LNCAP (cell line): ENCODE measurements at regions not wholly inside any gene's neighbourhood (a gene's known extent, or its start where the extent isn't known, plus 50 kb on each side); places are given as distances from the start of the nearest gene placed in this dataset.

Source experiments
- TF ChIP-seq, protein P1 (sequence below): fragments of 450-650 bp; IDR thresholded peaks from 2 replicates; pipeline ENCODE4 v1.5.1; 2017; ENCODE audit warnings: mild to moderate bottlenecking

DNA sequence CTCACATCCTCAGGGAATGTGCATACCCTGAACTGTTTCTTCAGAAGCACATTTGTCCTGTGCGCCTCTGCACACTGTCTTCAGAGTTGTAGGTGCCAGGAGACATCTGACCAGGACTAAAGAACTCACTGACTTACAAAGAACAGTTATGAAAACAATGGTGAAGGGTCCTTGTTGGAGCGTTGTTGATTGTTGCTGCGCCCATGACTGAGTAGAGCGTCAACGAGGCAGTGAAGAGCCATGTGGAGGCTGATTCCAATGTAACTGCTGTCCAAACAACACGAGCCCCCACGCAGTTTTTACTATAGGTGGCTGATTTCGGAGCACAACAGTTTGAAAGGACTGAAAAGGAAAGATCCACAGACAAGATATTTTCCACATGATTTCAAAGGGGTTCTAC is 380.3 kb downstream of the CDH26 start:
- TF ChIP-seq, protein P1, sequence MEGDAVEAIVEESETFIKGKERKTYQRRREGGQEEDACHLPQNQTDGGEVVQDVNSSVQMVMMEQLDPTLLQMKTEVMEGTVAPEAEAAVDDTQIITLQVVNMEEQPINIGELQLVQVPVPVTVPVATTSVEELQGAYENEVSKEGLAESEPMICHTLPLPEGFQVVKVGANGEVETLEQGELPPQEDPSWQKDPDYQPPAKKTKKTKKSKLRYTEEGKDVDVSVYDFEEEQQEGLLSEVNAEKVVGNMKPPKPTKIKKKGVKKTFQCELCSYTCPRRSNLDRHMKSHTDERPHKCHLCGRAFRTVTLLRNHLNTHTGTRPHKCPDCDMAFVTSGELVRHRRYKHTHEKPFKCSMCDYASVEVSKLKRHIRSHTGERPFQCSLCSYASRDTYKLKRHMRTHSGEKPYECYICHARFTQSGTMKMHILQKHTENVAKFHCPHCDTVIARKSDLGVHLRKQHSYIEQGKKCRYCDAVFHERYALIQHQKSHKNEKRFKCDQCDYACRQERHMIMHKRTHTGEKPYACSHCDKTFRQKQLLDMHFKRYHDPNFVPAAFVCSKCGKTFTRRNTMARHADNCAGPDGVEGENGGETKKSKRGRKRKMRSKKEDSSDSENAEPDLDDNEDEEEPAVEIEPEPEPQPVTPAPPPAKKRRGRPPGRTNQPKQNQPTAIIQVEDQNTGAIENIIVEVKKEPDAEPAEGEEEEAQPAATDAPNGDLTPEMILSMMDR, result no peak

DNA sequence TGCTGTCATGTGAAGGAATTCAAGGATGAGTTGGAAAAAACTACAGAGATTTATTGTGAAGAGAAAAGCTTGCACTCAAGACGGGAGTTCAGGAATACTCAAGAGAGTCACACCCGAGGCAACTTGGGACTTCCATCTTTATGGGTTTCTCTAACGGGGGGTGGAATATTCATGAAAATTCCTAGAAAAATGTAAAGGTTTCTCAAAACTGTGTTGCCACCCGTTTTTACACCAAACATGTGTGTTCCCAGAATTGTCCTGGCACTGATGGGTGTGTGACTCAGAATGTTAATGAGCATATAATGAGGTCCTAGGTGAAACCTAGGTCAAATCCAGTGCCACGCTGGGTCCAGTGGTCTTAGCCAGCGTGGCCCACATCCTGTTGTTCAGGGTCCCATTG is 381.5 kb downstream of the CDH26 start:
- TF ChIP-seq, protein P1, result no peak

DNA sequence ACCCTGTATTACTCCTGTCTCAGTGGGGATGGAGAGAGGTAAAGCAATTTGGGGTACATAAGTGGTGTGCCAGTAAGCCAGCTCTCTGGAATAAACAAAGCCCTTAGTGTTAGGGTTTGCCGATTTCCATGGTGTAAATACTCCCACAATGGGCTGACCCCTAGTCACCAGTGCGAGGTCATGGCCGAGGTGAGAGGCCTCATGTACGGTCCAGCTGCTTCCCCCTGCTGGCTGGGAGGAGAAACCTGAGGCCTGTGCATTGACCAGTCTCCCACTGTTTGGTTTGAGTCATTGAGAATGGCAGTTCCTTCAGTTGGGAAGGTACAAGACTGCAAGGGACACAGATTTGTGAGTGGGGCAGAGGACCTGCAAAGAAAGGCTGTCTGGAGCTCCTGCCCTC is 382.0 kb downstream of the CDH26 start:
- TF ChIP-seq, protein P1, result peak; percentile 17; the same call in 1 of the 2 replicates

DNA sequence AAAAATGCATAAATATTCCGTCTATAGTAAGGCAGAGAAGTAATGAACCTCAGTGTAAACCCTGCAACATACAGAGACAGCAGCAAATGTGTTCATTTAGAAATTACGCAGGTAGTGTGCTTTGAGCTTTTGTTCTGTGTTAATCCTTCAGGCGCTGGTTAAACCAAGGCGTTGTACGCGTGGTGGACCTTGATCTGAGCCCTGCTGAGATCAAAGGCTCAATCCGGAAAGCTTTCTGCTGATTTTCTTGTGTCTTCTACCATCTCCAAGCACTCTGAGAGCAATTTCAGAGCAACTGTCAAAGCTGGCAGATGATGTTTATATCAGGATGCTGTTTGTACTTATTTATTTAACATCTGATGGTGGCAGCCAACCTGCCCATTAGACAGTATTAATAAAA is 382.8 kb downstream of the CDH26 start:
- TF ChIP-seq, protein P1, result no peak

DNA sequence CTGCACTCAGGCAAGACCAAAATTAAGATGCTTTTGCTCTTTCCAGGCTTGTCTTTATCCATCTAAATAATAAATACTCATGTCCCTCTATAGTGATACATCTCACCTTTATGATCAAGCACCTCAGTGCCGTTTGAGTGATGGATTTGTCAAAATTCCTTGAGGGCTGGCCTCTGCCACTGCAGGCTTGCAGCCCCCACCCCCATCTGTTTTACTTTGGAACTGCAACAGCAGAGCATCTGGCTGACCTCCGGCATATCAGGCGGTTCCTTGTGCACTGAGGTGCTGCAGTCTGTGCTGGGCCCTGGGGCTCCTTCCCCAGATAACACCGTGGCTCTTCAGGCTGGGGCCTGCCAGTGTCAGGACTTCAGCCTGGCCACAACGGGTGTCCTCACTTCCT is 386.9 kb downstream of the CDH26 start:
- TF ChIP-seq, protein P1, result no peak

- TF ChIP-seq, protein P1, result no peak
Observed at GRCh38 chr20:60349418-60349817, 391.2 kb downstream of the CDH26 start.

DNA sequence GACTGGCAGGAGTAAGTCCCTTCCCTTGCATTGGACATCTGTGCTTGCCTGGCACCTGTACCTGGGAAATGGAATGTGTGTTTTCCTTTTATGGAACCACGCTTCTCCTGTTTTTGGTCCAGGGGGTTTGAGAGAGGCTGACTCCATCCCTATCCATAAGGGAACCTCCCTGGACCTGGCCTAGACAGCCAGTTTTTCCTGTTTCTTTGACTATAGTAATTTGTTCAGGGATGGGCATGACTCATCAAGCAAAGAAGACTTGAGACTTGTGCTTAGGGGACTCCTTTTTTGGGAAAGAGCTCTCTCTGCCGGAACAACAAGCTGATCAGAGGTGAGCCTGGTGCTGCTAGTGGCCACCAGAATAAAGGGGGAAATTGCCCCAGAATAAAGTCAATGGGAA is 393.8 kb downstream of the CDH26 start:
- TF ChIP-seq, protein P1, result no peak

GRCh38 chr20:60352596-60352995 is 394.4 kb downstream of the CDH26 start:
- TF ChIP-seq, protein P1, result no peak
